ENCODE measurements at regions not wholly inside any gene's neighbourhood (a gene's known extent, or its start where the extent isn't known, plus 50 kb on each side); places are given as distances from the start of the nearest gene placed in this dataset.

GRCh38 chr9:99555792-99556191 is 265.9 kb upstream of the NR4A3 start (continued):
- no peak for TF ChIP-seq CTCF (IDR thresholded peaks at IDR 0.05; ENCODE audit: control extremely low read depth in 1 of 3, insufficient read depth in 1 of 3, low read depth in 1 of 3, low read length in 3 of 3)
